ENCODE measurements at regions not wholly inside any gene's neighbourhood (a gene's known extent, or its start where the extent isn't known, plus 50 kb on each side); places are given as distances from the start of the nearest gene placed in this dataset.

DNA sequence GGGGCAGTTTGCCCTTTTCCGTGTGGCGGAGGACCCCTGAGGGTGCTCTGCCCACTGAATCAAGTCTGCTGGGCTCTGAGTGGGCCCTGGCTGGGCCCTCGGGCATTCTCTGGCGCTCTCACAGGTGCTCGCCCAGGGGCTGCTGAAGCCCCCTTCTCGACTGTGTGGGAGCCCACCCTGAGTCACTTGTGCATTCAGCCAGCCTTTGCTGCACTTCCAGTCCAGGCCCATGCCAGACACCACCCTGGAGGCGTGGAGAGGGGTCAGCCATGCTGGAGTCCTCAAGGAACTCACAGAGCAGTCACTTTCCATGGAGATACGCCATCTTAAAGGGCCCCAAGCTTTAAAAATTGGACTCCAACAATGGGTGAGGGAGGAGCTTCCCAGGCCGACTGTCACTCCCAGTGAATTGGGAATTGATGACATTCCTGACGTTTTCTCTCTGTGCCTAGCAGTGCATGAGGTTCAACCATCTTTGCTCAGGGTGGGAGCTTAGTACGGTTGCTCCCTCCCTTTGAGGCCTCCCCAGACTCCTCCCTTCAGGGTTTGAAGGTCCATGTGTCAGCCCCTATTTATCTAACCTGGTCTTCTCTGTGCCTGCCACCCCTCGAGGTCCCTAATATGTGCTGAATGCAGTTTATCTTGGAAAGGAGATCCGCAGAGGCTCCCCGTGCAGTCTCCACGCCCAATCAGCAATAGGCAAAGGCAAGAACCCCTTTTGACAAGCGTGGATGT lies 71.8 kb upstream of the HS6ST1 start:
- Histone ChIP-seq H3K9me3 (ENCODE audit: control insufficient read depth in 2 of 2, insufficient read depth in 1 of 2, low read length in 1 of 2) (no peaks in the 10 kb centered on the region), H3K27me3 (ENCODE audit: control insufficient read depth in 2 of 2, insufficient read depth in 1 of 2, low read length in 1 of 2) (no peaks in the 10 kb centered on the region), H3K36me3 (ENCODE audit: control insufficient read depth in 2 of 2, insufficient read depth in 2 of 2, low read length in 1 of 2) (no peaks in the 10 kb centered on the region), H3K4me1 (ENCODE audit: control insufficient read depth in 2 of 2, insufficient read depth in 2 of 2, low read length in 2 of 2) (peaks cover 11 to 38% of the 10 kb centered on the region in 2 donors), H3K4me3 (ENCODE audit: low read length in 2 of 2) (no peak overlapping the region), H3K27ac (ENCODE audit: low read depth in 1 of 2, low read length in 1 of 2) (no peak overlapping the region)
- 97% methylated on average over 16 of the region's 16 CpGs for WGBS
- no peak for DNase-seq (ENCODE audit: low read depth in 6 of 9, low spot score in 9 of 9)

DNA sequence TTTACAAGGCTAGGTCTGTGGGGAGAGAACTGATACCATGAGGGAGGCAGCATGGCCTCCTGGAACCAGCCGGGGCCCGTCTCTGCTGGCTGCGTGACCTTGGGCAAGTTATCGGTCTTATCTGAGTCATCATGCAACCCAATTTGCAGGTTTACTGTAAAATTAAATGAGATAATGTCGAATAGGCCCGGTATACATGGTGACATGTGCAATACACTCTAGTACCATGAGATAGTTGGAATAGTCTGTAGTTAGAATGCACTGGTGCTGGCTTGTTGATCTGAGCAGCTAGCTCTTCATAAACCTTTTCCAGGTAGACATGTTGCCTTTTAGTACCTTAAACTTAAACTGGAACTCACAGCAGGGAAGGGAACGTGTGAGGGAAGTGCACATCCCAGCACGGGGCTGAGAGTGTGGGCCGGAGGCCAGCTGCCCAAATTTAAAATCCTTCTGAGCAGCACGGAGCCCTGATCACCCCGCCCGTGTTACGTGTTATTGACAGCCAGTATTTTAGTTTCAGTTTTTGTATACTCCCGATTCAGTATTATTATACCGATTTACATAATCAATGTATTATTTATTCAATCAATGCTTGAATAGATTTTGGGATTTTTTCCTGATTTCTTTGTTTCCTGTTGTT lies 72.4 kb upstream of the HS6ST1 start:
- no peaks in the 10 kb centered on the region for H3K36me3 ChIP-seq (ENCODE audit: control insufficient read depth in 2 of 2, insufficient read depth in 2 of 2, low read length in 1 of 2)
- peaks cover 11 to 44% of the 10 kb centered on the region in 2 donors for H3K4me1 ChIP-seq (ENCODE audit: control insufficient read depth in 2 of 2, insufficient read depth in 2 of 2, low read length in 2 of 2)
- H3K27me3 ChIP-seq (ENCODE audit: control insufficient read depth in 2 of 2, insufficient read depth in 1 of 2, low read length in 1 of 2): no peaks in the 10 kb centered on the region
- no peak overlapping the region for H3K27ac ChIP-seq (ENCODE audit: low read depth in 1 of 2, low read length in 1 of 2)
- H3K4me3 ChIP-seq (ENCODE audit: low read length in 2 of 2): no peak overlapping the region
- 96% methylated on average over 15 of the region's 15 CpGs for WGBS
- H3K9me3 ChIP-seq (ENCODE audit: control insufficient read depth in 2 of 2, insufficient read depth in 1 of 2, low read length in 1 of 2): no peaks in the 10 kb centered on the region
- no peak for DNase-seq (ENCODE audit: low read depth in 6 of 9, low spot score in 9 of 9)

DNA sequence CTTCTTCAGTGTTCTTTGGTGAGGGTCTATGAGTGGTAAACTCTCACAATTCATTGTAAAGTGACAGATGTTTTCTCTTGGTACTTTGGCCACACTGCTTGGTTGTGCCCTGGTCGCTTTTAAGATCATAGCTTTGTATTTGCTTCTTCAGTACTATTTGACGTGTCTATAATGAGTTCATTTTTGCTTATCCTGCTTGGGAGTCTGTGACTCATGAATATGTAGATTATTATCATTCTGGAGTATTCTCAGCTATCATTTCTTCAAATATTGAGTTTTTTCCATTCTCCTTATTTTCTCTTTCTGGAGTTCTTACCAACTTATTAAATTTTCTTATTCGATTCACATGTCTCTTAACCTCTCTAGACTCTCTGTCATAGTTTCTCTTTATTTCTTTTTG lies 73.0 kb upstream of the HS6ST1 start:
- H3K4me3 ChIP-seq (ENCODE audit: low read length in 2 of 2): no peak overlapping the region
- H3K27ac ChIP-seq (ENCODE audit: low read depth in 1 of 2, low read length in 1 of 2): no peak overlapping the region
- no peaks in the 10 kb centered on the region for H3K9me3 ChIP-seq (ENCODE audit: control insufficient read depth in 2 of 2, insufficient read depth in 1 of 2, low read length in 1 of 2)
- WGBS: 96% methylated on average over 3 of the region's 3 CpGs
- H3K36me3 ChIP-seq (ENCODE audit: control insufficient read depth in 2 of 2, insufficient read depth in 2 of 2, low read length in 1 of 2): no peaks in the 10 kb centered on the region
- peaks cover 11 to 50% of the 10 kb centered on the region in 2 donors for H3K4me1 ChIP-seq (ENCODE audit: control insufficient read depth in 2 of 2, insufficient read depth in 2 of 2, low read length in 2 of 2)
- no peak for DNase-seq (ENCODE audit: low read depth in 6 of 9, low spot score in 9 of 9)
- H3K27me3 ChIP-seq (ENCODE audit: control insufficient read depth in 2 of 2, insufficient read depth in 1 of 2, low read length in 1 of 2): no peaks in the 10 kb centered on the region

DNA sequence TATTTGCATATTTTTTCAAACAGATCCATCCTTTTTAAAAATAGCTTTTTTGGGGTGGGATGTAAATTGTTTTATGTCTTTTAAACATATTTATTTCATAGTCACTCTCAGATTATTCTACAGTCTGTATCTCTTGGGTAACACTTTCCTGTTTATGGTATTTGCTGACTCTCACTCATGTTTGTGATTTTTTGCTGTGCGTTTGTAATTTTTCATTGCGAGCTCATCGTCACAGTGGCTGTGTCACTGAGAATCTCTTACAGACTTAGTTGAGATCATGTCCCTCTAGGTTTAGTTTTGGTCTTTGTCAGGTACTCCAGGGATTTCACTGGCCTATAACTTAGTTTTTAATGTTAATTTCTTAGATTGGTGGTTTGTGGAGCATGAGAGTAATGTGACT lies 73.5 kb upstream of the HS6ST1 start:
- no peaks in the 10 kb centered on the region for H3K36me3 ChIP-seq (ENCODE audit: control insufficient read depth in 2 of 2, insufficient read depth in 2 of 2, low read length in 1 of 2)
- DNase-seq (ENCODE audit: low read depth in 6 of 9, low spot score in 9 of 9): no peak
- H3K4me1 ChIP-seq (ENCODE audit: control insufficient read depth in 2 of 2, insufficient read depth in 2 of 2, low read length in 2 of 2): peaks cover 11 to 48% of the 10 kb centered on the region in 2 donors
- H3K27me3 ChIP-seq (ENCODE audit: control insufficient read depth in 2 of 2, insufficient read depth in 1 of 2, low read length in 1 of 2): no peaks in the 10 kb centered on the region
- H3K9me3 ChIP-seq (ENCODE audit: control insufficient read depth in 2 of 2, insufficient read depth in 1 of 2, low read length in 1 of 2): no peaks in the 10 kb centered on the region
- 94% methylated on average over 3 of the region's 3 CpGs for WGBS
- no peak overlapping the region for H3K4me3 ChIP-seq (ENCODE audit: low read length in 2 of 2)
- H3K27ac ChIP-seq (ENCODE audit: low read depth in 1 of 2, low read length in 1 of 2): no peak overlapping the region

DNA sequence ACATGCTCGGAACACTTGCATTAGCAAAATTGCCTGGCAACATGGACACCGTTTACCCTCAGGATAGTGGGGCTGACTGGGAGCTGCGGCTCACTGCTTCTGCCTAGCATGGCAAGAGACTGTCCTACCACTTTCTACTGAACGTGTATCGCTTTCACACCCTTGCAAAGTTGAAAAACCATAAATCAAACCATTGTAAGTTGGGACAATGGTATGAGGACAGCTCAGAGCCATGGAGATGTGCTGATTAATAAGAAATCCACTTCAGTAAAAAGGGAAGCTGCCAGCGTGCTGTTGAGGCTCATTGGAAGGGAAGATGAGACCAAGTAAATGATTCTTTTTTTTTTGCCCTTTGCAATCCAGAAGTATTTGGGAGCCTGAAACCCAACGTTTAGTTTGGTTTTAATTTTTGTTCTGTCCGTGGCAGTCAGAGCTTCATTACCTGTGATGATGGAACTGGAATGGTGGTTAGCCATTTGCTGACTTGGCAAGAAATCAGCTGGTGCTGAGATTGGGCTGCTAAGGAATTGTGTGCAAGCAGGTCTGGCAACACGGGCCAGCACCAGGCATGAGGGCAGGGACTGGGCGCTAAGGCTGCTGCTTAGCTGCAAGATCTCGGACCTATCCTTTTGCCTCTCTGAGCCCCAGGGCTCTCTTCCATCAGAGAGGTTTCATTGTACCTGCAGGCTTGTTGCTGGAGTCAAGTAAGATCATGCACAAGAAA lies 75.5 kb upstream of the HS6ST1 start:
- Histone ChIP-seq H3K9me3 (ENCODE audit: control insufficient read depth in 2 of 2, insufficient read depth in 1 of 2, low read length in 1 of 2) (no peaks in the 10 kb centered on the region), H3K27ac (ENCODE audit: low read depth in 1 of 2, low read length in 1 of 2) (no peak overlapping the region), H3K4me3 (ENCODE audit: low read length in 2 of 2) (no peak overlapping the region), H3K27me3 (ENCODE audit: control insufficient read depth in 2 of 2, insufficient read depth in 1 of 2, low read length in 1 of 2) (no peaks in the 10 kb centered on the region), H3K4me1 (ENCODE audit: control insufficient read depth in 2 of 2, insufficient read depth in 2 of 2, low read length in 2 of 2) (peaks cover 0 to 28% of the 10 kb centered on the region in 2 donors), H3K36me3 (ENCODE audit: control insufficient read depth in 2 of 2, insufficient read depth in 2 of 2, low read length in 1 of 2) (no peaks in the 10 kb centered on the region)
- 87% methylated on average over 11 of the region's 11 CpGs for WGBS
- no peak for DNase-seq (ENCODE audit: low read depth in 6 of 9, low spot score in 9 of 9)

DNA sequence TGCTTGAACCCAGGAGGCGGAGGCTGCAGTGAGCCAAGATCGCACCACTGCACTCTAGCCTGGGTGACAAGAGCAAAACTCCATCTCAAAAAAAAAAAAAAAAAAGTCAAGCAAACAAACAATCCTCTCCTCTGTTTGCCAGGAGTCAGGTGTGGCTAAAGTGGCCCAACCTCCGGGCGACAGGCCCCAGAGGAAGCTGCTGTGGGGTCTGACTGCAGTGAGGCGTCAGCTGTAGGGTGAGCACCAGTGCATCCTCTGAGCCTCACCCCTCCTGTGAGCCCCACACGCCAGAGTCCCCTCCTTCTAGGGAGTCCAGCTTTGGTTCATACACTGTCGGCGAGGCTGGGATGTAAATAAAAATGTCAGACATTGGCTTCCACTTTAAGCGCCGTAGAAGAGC lies 76.5 kb upstream of the HS6ST1 start:
- no peak for DNase-seq (ENCODE audit: low read depth in 6 of 9, low spot score in 9 of 9)
- H3K36me3 ChIP-seq (ENCODE audit: control insufficient read depth in 2 of 2, insufficient read depth in 2 of 2, low read length in 1 of 2): no peaks in the 10 kb centered on the region
- no peaks in the 10 kb centered on the region for H3K9me3 ChIP-seq (ENCODE audit: control insufficient read depth in 2 of 2, insufficient read depth in 1 of 2, low read length in 1 of 2)
- H3K4me1 ChIP-seq (ENCODE audit: control insufficient read depth in 2 of 2, insufficient read depth in 2 of 2, low read length in 2 of 2): peaks cover 0 to 26% of the 10 kb centered on the region in 2 donors
- WGBS: 84% methylated on average over 10 of the region's 10 CpGs
- no peak overlapping the region for H3K27ac ChIP-seq (ENCODE audit: low read depth in 1 of 2, low read length in 1 of 2)
- H3K27me3 ChIP-seq (ENCODE audit: control insufficient read depth in 2 of 2, insufficient read depth in 1 of 2, low read length in 1 of 2): no peaks in the 10 kb centered on the region
- H3K4me3 ChIP-seq (ENCODE audit: low read length in 2 of 2): no peak overlapping the region

DNA sequence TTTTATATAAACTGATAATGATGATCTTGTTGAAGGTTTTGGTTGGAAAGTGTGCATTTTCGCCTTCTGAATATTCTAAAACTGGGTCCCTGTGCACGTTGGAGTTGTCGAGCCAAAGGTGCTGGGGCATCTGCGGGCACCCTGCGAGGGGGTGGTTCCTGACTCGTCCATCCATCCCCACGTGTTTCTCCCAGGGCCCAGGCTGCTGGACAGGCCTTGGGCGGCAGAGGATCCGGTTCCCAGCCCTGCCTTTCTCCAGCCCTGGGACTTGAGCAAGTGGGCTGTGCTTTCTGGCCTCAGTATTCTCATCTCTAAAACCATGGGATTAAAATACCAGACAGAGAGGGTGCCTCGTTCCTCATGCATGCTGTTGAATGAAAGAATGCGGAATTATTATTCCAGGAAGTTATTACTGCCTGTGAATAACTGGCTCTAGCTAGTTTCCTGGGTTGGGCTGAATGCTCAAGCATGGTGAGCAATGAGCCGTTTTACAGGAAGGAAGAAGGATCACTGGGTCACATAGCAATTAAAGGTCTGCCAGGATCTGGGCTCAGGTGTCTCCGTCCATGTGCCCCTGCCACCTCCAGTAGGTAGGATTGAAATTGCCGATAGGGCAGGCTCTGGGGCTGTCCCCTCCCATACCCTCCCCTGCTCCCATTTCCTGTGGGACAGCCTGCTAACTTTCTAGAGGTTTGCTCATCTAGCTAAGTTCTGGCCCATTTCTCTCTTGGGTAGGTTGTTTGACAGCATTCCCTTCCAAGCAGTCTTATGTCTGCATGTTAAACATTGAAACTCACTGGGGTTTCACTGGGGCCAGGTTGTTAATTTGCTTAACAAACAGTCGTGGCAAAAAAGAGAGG lies 77.2 kb upstream of the HS6ST1 start:
- Histone ChIP-seq H3K4me1 (ENCODE audit: control insufficient read depth in 2 of 2, insufficient read depth in 2 of 2, low read length in 2 of 2) (peaks cover 0 to 27% of the 10 kb centered on the region in 2 donors), H3K27me3 (ENCODE audit: control insufficient read depth in 2 of 2, insufficient read depth in 1 of 2, low read length in 1 of 2) (no peaks in the 10 kb centered on the region), H3K36me3 (ENCODE audit: control insufficient read depth in 2 of 2, insufficient read depth in 2 of 2, low read length in 1 of 2) (no peaks in the 10 kb centered on the region), H3K4me3 (ENCODE audit: low read length in 2 of 2) (no peak overlapping the region), H3K27ac (ENCODE audit: low read depth in 1 of 2, low read length in 1 of 2) (peak overlapping the region in 1 of 2 donors; percentile 39), H3K9me3 (ENCODE audit: control insufficient read depth in 2 of 2, insufficient read depth in 1 of 2, low read length in 1 of 2) (no peaks in the 10 kb centered on the region)
- DNase-seq (ENCODE audit: low read depth in 6 of 9, low spot score in 9 of 9): no peak
- 91% methylated on average over 14 of the region's 15 CpGs for WGBS

DNA sequence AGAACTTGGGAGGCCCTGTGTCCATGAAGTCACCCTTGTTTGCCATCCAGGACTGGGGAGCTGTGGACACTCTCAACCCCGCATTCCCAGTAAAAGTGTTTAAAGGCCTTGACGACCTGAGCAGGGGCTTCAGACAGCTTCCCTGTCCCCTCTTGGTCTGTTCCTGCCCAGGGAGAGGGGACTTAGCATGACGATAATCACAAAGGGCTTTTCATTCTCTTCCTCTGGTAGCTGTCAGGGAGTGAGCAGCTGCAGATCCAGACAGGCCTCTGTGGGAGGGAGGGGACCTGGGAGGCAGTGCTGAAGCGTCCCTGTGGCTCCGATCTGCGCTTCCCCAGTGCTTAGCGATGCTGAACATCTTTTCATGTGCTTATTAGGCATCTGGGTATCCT lies 77.8 kb upstream of the HS6ST1 start:
- H3K27ac ChIP-seq (ENCODE audit: low read depth in 1 of 2, low read length in 1 of 2): peak overlapping the region in 1 of 2 donors; percentile 39
- H3K9me3 ChIP-seq (ENCODE audit: control insufficient read depth in 2 of 2, insufficient read depth in 1 of 2, low read length in 1 of 2): no peaks in the 10 kb centered on the region
- WGBS: 92% methylated on average over 7 of the region's 7 CpGs
- DNase-seq (ENCODE audit: low read depth in 6 of 9, low spot score in 9 of 9): no peak
- H3K36me3 ChIP-seq (ENCODE audit: control insufficient read depth in 2 of 2, insufficient read depth in 2 of 2, low read length in 1 of 2): no peaks in the 10 kb centered on the region
- peaks cover 0 to 27% of the 10 kb centered on the region in 2 donors for H3K4me1 ChIP-seq (ENCODE audit: control insufficient read depth in 2 of 2, insufficient read depth in 2 of 2, low read length in 2 of 2)
- H3K27me3 ChIP-seq (ENCODE audit: control insufficient read depth in 2 of 2, insufficient read depth in 1 of 2, low read length in 1 of 2): no peaks in the 10 kb centered on the region
- no peak overlapping the region for H3K4me3 ChIP-seq (ENCODE audit: low read length in 2 of 2)

All from thymus (tissue), 11 donors.